Retinal pigment epithelial cell (primary cell): ENCODE measurements at regions not wholly inside any gene's neighbourhood (a gene's known extent, or its start where the extent isn't known, plus 50 kb on each side); places are given as distances from the start of the nearest gene placed in this dataset.
"Not testable (repeated sequence)": the region's sequence is repeated elsewhere in the genome, so short reads cannot be mapped to it uniquely, and the experiment has no call there.

Experiments used
- DNase-seq: peaks from one replicate; pipeline ENCODE4 v3.0.0-alpha.2; 2010; ENCODE audit warnings: low read depth
- H3K4me3 ChIP-seq: 2 replicates; pipeline ENCODE4 v1.5.1; 2011; ENCODE audit warnings: mild to moderate bottlenecking, low read length, control low read depth, moderate library complexity
- TF ChIP-seq, protein P1 (sequence below): conservative IDR thresholded peaks from 2 replicates; pipeline ENCODE4 v1.5.1; 2011; ENCODE audit warnings: low read depth, low read length, control low read depth, inconsistent platforms

GRCh38 chr14:48622980-48623379 lies 947.6 kb upstream of the MDGA2 start:
- DNase-seq, result no peak
- TF ChIP-seq, protein P1, sequence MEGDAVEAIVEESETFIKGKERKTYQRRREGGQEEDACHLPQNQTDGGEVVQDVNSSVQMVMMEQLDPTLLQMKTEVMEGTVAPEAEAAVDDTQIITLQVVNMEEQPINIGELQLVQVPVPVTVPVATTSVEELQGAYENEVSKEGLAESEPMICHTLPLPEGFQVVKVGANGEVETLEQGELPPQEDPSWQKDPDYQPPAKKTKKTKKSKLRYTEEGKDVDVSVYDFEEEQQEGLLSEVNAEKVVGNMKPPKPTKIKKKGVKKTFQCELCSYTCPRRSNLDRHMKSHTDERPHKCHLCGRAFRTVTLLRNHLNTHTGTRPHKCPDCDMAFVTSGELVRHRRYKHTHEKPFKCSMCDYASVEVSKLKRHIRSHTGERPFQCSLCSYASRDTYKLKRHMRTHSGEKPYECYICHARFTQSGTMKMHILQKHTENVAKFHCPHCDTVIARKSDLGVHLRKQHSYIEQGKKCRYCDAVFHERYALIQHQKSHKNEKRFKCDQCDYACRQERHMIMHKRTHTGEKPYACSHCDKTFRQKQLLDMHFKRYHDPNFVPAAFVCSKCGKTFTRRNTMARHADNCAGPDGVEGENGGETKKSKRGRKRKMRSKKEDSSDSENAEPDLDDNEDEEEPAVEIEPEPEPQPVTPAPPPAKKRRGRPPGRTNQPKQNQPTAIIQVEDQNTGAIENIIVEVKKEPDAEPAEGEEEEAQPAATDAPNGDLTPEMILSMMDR, result no peak
- no peak overlapping the region for H3K4me3 ChIP-seq

DNA sequence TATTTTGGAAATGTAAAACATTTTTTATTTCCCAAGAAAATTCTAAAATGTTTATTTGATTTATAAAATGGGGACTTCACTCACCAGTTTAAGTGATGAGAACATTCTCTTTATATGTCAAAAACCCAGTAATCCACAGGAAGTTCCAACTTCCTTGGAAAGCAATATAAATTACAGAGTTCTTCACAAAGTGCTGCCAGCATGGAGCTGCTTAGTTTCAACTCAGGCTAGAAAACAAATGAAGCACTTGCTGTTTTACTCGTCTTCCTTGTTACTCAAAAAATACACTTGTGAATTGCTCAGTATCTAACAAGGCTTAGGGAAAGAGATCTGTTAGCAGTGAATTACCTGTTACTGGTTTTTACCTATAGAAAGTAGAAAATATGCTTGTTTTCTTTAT lies 942.7 kb upstream of the MDGA2 start:
- TF ChIP-seq, protein P1, result no peak
- no peak overlapping the region for H3K4me3 ChIP-seq
- DNase-seq, result no peak

- TF ChIP-seq, protein P1, result no peak
- no peak for DNase-seq
- H3K4me3 ChIP-seq, result no peak overlapping the region
Measured at GRCh38 chr14:48616931-48617330, 941.5 kb upstream of the MDGA2 start.

DNA sequence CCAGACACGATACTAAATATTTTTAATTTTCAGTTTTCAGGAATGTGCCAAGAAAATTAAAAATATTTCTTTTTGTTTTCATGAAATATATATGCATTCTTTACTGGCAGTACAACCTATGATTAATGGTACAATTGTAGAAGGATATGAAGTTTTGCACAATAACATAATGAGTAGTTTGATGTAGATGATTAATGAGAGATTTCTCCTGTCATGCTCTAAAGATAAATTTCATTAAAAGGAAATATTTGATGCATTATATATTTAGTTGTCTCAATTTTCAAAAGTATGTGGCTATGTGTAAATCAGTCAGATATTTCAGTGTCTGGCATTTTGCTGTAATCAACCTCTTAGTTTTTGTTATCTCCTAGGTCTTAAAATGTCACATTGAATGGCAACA lies 940.2 kb upstream of the MDGA2 start:
- no peak overlapping the region for H3K4me3 ChIP-seq
- TF ChIP-seq, protein P1, result no peak
- DNase-seq, result no peak

DNA sequence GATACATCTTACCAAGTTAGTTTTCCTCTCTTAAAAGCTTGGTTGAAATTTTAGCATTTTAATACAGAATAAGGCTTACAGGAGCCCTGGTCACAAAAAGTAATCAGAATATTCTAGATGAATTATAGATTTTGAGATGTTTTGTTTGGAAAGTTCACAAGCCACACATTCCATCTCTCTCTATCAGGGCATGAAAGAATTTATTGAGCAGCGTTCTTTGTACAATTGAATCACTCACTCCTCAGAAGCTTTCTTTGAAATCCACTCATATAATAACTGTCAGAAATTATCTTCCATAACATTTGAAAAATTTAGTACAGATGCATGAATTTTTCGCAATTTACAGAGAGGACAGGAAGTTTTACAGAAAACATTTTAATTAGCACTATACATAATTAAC lies 938.6 kb upstream of the MDGA2 start:
- no peak for DNase-seq
- TF ChIP-seq, protein P1, result no peak
- H3K4me3 ChIP-seq, result no peak overlapping the region

GRCh38 chr14:48606960-48607359 lies 931.6 kb upstream of the MDGA2 start:
- not testable (repeated sequence) for DNase-seq, H3K4me3 ChIP-seq

DNA sequence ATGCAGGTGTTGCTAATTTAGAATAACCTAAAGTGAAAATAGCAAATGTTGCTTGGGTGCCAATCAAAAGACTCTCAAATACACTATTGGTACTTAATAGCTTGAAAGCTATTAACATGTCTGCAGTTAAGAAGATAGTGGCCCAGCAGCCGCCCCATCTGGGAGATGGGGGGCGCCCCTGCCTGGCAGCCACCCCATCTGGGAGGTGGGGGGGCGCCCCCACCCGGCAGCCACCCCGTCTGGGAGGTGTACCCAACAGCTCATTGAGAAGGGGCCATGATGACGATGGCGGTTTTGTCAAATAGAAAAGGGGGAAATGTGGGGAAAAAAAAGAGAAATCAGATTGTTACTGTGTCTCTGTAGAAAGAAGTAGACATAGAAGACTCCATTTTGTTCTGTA lies 923.1 kb upstream of the MDGA2 start:
- H3K4me3 ChIP-seq, result no peak overlapping the region
- TF ChIP-seq, protein P1, result no peak

DNA sequence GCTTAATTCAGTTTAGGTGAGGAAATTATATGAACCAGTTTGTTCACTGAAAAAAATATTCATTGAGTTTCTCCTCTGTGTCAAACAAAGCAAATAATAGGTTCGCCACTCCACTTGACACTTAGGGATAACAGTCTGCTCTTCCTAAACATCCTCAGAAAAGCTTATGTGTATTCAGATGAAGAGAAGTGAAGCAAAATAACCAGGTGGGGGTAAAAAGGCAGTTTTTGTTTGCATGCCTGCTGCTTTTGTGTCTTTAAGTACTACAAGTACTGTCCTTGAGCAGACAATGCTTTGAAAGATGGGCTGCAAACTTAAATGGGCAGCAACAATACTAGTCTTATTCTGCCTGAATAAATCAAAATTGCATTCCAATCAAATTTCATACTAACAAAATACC lies 910.7 kb upstream of the MDGA2 start:
- DNase-seq, result no peak
- TF ChIP-seq, protein P1, result no peak
- H3K4me3 ChIP-seq, result no peak overlapping the region

More for the DNA sequence above, 923.1 kb upstream of the MDGA2 start:
- DNase-seq, result no peak
